Midbrain (tissue), 1 donor: ENCODE measurements at regions not wholly inside any gene's neighbourhood (a gene's known extent, or its start where the extent isn't known, plus 50 kb on each side); places are given as distances from the start of the nearest gene placed in this dataset.
"Not testable (repeated sequence)": the region's sequence is repeated elsewhere in the genome, so short reads cannot be mapped to it uniquely, and the experiment has no call there.

Experiments
- DNase-seq: peaks from one replicate; lab custom pipeline; 2025; lab: John Stamatoyannopoulos, UW

- no peak for DNase-seq
These were observed 542.1 kb upstream of the ID2 start for GRCh38 chr2:8139668-8140200.

DNA sequence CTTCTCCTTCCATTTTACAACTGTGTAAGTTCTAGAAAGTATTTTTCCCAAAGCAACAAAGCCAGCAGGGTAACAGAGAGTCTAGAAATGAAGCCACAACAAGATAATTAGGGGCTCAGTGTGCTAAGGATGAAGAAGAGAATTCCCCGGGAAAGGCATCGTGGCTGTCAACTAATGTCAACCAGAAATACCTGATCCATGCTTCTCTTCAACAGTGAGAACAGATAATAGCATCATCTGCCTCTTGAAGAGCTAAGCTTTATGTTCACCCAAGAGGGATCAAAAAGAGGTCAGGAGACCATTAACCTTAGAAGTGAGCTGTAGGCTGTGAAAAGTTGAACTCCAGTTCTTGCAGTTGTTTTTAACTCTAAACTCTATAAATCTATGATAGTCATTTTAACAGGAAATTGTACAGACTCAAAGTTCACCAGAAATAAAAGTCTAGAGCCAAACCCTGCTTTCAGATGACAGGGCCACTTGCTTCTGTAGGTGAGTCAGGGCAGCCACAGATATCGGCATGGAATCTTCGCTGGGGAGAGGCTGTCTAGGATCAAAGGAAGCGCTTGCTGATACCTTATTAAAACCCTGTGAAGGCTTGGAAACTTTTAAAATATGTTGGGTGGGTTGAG is 540.7 kb upstream of the ID2 start:
- no peak for DNase-seq

GRCh38 chr2:8141780-8142179 is 540.1 kb upstream of the ID2 start:
- no peak for DNase-seq

DNA sequence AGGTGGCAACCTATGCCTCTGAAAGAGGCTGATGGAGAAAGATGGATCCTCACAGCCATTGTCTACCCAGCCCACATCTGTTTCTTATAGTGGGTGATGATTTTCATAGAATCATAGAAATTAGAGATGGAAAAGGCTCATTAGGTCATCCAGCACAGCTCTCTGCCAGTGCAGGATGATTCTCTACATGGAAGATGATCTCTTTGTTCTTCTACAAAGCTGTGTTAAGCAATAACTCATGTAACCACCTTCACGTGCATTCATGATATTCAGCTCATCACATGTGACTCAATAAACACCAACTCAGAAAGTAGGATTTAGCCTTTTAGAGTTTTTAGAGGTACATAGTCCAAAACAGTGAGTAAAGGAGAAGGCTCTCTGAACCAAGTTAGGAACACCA is 539.4 kb upstream of the ID2 start:
- DNase-seq = no peak

GRCh38 chr2:8144131-8144631 is 537.7 kb upstream of the ID2 start:
- DNase-seq = no peak

DNA sequence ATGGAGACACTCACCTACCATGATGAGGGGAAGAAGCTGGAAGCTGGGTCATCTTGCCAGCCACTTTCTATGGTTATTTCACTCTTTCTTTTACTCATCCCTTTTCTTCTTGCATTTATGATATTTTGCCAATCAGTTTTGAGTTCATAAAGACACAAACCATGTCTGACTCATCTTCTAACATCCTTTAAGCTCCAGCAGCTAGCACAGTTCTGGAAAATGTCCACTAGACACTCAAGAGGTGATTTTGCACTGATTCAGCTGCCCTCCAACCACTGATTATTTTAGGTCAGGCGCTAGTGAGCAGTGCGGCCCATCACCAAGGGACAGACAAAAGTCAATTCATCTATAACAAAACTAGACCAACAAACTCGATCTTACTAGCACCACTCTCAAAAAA is 537.1 kb upstream of the ID2 start:
- DNase-seq = no peak

- not testable (repeated sequence) for DNase-seq
These were observed 536.5 kb upstream of the ID2 start for GRCh38 chr2:8145375-8145774.

- DNase-seq = no peak
These were observed 535.5 kb upstream of the ID2 start for GRCh38 chr2:8146132-8147005.

GRCh38 chr2:8148260-8149006 is 533.4 kb upstream of the ID2 start:
- DNase-seq = no peak

DNA sequence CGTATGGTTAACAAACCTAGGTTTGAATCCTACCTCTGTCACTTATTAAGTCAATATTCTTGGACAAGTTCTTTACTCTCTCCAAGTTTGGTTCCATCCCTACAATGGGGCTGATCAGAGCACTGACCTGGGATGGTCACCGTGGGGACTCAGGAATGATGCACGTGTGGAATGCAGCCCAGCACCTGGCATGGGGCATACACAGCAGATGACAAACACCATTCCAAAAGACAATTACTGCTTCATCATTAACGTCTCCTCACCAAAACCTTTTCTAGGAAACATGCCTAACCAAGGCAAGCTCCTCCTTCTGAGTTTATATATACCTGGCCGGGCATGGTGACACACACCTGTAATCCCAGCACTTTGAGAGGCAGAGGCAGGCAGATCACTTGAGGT is 532.9 kb upstream of the ID2 start:
- DNase-seq = no peak

DNA sequence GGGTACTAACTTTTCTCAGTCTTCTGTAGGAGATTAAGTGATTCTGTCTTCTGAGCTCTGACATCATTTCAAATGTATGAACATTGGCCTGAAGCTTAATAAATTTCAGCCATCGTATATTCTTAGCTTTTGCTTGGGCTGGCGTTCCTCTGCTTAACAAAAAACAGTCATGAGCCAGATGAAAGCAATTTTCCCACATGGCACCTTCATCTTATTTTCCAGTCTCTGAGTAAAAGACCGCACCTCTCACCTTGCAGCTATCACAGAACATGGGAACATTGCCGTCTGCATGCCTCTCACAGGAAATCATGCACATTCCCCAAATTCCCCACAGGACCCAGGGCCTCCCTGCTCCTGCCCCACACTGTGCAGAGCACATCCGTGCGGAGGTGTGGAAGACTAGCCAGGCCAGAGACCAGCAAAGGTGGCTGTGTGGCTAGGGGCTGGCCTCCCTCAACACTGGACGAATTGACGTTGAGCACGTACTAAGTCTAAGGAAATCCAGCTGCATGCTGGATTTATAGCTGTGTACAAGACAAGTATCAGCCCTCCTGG is 531.8 kb upstream of the ID2 start:
- DNase-seq = no peak

DNA sequence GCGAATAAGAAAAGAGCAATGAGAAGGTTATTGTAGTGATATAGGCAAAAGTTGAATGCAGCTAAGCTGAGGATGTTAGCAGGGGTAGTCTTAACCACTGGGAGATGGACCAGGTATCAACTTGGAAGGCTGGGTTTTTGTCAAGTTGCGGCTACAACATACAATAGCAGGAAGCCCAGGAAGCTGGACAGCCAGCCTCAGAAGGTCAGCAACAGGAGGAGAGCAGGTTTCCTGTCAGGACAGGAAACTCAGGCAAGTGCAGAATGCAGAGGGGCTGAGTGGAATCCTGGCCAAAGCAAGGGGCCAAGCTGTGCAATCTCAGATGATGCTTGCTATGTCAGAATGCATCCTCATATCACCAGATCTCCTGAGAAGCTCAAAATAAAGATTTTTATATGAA is 530.0 kb upstream of the ID2 start:
- DNase-seq = no peak

DNA sequence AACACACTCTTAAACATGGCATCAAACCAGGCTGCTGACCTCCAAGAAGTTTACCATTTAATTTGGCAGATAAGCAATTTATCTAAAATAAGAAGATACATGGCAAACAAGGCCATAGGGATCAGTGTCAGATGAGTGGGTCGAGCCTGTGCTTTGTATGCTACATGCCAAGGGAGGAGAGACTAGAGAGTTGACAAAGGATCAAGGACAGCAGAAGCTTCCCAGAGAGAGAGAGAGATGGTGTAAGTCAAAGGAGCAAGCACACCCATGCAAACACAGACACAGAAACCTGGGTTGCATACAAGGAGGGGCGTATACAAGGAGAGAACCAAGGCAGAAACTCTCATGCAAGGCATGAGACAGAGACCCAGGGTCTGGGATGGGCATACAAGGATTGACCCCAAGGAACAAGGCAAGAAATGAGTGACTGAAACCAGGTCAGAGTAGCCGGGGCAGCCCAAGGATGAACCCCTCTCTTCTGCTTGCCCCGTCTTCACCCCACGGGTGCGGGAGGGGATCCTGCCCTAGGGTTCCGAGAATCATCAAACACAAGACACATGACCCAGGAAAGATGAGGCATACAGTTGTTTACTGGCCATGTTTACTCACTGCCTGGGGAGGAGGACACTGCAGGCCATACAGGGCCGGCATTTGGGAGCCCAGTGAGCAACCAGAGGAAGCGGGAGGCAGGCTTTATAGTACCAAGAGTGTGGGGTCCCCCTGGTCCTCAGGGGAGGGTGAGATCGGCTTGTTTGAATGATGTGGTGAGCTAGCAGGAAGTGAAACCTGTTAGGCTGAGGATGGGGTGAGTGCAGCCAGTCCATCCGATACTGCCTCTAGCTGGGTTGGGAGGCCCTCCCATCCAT is 529.2 kb upstream of the ID2 start:
- DNase-seq = no peak

- DNase-seq = no peak
These were observed 528.6 kb upstream of the ID2 start for GRCh38 chr2:8153258-8153718.

GRCh38 chr2:8154270-8154669 is 527.6 kb upstream of the ID2 start:
- no peak for DNase-seq

DNA sequence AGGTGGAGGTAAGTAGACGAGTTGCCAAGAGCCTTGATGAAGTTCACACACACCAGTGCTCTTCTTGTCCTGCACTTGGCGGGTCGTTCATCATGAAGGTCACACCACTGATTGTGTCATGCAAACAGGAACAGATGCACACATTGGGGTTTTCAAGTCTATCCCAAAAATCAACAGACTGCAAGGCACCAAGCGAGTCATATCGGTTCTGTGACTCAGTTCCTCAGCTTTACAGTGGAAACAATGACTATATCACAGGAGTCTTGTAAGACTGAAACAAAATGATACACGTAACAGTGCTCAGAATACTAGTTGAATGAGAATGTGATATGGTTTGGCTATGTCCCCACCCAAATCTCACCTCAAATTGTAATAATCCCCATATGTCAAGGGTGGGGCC is 526.9 kb upstream of the ID2 start:
- DNase-seq = no peak

DNA sequence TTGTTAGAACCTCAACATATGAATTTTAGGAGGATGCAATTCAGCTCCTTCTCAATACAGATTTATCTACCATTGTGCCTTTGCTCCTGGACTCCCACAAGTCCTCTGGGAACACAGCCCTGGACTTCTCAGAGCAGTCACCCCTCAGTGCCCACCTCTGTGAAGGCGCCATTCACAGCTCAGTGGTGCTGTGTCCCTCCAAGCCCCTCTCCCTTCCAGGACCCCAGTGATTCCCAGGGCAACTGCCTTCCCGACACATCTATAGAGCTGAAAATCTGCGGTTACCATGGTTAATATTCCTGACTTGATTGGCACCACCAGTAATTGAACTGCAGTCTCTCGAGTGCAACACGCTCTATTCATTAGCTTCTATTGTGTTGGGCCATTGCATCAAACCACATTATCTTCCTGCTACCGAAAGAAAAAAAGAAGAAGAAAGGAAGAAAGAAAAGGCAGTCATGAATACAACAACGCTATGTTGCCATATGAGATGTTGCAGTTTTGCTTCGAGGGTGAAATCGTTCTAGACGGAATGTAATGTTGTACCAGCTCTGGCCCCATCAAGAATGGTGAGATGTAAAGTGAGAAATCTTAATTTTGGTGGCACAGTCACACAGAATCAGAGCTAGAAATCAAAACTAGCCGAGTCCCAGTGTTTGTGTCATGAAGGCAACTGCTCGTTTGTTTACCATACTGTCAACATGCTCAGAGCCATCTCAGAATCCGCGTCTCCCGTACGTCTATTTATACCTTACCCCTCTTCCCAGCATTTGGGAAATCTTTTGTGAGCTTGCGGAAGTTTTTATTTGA is 524.0 kb upstream of the ID2 start:
- no peak for DNase-seq

DNA sequence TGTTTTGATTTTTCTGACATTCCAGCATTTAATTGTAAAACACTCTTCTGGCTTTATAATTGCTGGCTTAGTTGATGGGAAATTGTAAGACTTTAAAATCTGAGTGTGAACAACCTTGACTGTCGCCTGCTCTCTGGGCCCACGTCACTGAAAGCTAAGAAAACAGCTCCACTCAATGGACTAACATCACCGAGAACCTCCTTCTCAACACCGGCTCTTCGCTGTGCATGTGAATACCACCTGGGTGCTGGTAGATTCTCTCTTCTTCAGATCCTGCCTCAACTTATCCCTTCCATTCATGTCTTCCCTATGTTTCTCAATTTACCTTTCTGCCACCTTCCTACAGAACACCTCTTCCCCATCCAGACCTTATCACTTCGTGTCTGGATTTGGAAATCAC is 523.1 kb upstream of the ID2 start:
- no peak for DNase-seq

DNA sequence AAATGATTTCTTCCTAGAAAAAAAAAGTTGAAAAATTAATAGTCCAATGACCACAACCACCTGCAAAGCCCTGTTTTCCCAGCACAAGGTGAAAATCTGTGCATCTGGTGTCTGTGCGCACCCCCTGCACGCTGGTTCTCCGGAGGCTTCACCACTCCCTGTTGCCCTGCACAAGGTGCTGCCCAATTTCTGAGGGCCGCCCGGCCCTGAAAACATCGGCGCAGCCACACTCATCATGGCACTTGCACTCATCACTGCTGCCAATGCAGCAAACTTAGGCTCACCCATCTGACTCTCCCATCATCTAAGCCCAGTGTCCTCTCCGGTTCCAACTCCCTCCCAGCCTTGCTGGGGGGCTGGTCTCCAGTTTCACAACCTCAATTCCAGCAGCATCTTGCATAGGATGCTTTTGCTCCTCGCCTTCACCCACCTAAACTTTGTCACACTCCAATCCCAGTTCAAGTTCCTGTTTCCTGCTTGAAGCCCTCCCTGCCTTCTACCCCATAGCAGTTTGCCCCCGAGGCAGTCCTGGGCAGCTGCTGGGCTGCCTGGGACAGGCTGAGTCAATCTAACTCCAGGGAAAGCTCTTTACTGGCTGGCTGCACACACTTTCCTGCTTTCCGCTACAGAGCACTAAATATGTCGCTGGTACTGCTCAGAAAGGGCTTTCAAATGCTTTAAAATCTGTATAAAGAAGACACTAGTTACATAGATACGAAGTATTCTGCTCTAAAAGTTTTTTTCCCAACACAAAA is 522.5 kb upstream of the ID2 start:
- no peak for DNase-seq
